GM18873 (cell line): ENCODE measurements at regions not wholly inside any gene's neighbourhood (a gene's known extent, or its start where the extent isn't known, plus 50 kb on each side); places are given as distances from the start of the nearest gene placed in this dataset.
A peak's percentile ranks its signal among the peaks of the same experiment; 100 is the strongest.

Experiments used
- ATAC-seq: cut with Tn5 transposase; IDR thresholded peaks from one replicate; pipeline ENCODE4 v1.9.1; 2021; ENCODE audit warnings: mild to moderate bottlenecking, moderate library complexity, moderate number of reproducible peaks; ENCODE audit not compliant: unreplicated experiment, low FRiP score

- ATAC-seq: no peak
These were observed 509.9 kb upstream of the VRK2 start for GRCh38 chr2:57536535-57537231.

DNA sequence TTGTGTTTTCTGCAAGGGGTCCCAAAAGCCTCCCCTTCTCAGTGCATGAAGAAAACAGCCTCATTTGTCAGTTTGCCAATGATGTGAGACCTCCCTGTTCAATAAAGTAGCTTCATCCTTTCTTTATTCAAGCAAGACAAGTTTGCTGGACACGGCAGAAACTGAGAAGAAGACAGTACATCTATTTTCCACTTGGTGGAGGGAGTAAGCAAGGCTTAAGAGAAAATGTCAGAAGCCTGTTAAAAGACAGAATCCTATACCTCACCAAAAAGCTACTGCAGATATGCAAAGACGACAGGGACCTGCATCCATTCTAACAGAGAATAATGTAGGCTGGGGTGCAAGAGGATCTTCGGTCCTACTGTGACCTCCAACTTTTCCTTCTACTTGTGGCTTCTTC lies 506.8 kb upstream of the VRK2 start:
- ATAC-seq: no peak

GRCh38 chr2:57542081-57542480 lies 504.5 kb upstream of the VRK2 start:
- ATAC-seq: no peak

DNA sequence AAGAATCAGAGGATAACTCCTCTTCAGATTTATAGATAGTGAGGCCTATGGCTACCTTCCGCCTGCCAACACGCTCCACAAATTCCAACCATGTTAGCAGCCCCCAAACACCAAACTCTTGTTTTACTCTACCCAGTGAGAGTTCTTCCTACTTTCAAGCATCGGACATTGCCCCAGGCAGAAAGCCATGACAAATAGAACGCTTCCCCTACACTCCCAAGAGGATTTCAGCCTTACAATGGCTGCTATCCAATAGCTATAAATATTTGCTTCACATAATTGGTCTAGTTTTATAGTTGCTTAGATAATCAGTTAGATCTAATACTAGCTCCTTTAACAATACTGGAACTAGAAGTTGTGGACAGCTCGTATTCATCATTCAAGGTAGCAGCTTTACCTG lies 503.4 kb upstream of the VRK2 start:
- ATAC-seq: no peak

- no peak for ATAC-seq
These were observed 502.0 kb upstream of the VRK2 start for GRCh38 chr2:57544624-57545023.

GRCh38 chr2:57546478-57546877 lies 500.1 kb upstream of the VRK2 start:
- no peak for ATAC-seq

- peak; percentile 57 for ATAC-seq
These were observed 496.9 kb upstream of the VRK2 start for GRCh38 chr2:57549642-57550102.

- ATAC-seq: no peak
These were observed 495.7 kb upstream of the VRK2 start for GRCh38 chr2:57550912-57551311.

DNA sequence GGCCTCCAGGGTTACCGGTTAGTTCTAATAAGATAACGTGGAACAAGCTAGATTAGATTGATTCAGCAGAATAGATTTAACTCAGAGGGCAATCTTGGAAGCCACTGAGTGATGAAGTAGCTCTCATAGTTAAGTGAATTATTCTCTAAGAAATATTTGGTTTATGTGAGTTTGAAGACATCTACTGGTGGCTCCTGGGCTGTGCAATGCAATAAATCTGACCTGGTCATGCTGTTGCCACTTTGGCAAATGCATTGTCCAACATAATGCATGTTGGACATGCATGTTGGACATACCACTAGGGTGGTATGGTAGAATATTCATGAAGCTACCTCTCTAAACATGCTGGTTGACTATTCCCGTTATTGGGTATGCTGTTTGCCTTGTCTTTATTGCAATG lies 493.7 kb upstream of the VRK2 start:
- no peak for ATAC-seq

- no peak for ATAC-seq
These were observed 492.3 kb upstream of the VRK2 start for GRCh38 chr2:57554348-57554747.

- no peak for ATAC-seq
These were observed 488.3 kb upstream of the VRK2 start for GRCh38 chr2:57558312-57558711.

DNA sequence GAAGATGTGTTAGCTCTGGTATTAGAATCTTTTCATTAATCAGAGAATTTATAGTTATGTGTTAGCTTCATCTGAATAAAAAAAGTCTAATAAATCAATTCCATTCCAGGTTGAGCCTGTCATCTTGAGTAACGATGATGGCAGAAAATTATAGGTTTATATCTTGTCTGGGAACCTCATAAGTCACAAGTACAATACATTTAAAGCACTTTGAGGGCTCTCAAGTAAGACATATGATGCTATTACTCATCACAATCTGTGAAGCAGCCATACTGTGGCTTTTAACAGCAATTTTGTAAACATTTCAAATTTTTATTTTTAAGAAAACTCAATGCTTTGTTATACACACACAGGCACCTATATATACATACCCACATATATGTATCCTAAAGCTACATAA lies 484.1 kb upstream of the VRK2 start:
- no peak for ATAC-seq

DNA sequence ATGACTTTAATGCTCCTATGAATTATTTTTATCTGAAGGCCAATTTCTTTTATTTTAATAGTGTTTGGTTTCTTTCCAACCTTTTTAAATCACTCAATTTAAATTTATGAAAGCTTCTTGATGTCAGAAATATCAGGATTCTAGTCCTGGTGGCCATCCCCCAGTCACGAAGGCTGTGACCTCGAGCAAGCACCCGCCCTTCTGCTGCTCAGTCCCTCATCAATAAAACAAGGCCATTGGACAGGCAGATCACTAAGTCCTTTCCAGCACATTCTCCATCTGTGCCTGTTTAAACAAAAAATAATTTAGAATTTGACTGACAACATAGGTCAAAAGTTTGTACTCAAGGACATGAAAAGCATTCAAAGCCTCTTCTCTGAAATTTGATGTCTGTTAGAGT lies 483.6 kb upstream of the VRK2 start:
- ATAC-seq: no peak

- no peak for ATAC-seq
These were observed 479.4 kb upstream of the VRK2 start for GRCh38 chr2:57567245-57567644.

DNA sequence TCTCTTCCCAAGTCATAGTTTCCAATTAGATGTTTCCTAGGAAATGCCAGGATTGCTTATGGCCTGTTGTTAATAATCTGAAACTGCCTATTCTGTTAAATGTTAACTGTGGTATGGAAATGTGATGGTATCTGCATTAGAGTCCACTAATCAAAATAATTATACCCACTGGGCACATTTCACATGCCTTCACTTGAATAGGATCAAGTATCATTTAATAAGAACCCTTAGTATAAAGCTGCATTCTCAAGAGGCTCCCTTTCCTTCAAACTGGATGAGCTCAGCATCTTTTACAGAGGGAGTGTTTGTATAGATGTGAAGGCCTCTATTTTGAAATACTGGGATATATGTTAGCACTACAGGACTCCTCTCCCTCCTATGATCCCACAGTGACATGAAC lies 477.2 kb upstream of the VRK2 start:
- no peak for ATAC-seq

GRCh38 chr2:57570961-57571360 lies 475.6 kb upstream of the VRK2 start:
- no peak for ATAC-seq

DNA sequence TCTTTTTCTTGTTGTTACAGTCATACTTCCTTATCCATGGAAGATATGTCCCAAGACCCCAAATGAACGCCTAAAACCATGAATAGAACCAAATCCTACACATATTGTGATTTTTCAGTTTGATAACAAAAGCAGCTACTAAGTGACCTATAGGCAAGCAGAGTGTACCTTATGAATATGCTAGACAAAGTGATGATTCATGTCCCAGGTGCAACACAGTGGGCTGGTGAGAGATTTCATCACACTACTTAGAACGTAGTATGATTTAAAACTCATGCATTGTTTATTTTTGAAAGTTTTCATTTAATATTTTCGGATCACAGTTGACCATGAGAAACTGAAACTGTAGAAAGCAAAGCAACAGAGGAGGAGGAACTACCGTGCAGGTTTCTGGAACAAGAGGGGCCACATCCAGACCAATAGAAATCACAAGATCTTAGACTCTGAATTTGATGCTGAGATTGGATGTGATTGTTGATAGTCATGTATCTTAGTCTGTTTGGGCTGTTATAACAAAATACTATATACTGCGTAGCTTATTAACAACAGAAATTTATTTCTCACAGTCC lies 470.8 kb upstream of the VRK2 start:
- no peak for ATAC-seq

DNA sequence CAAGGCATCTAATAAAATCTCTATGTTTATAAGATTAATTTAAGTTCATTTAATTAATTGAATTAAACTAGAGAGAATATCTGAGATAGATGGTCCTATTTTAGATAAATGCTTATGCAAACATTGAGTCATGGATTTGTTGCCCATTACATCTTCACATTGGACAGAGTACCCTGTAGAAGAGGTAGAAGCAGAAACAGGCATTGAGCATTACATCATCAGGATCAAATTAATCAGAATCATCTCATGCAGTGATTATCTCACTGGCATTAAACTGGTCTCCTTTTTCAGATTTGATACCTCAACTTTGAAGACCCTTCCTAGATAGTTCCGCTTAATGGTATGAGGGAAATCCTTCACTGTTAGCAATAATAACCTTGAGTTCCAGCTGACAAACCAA lies 469.6 kb upstream of the VRK2 start:
- no peak for ATAC-seq

- ATAC-seq: no peak
These were observed 448.7 kb upstream of the VRK2 start for GRCh38 chr2:57597940-57598339.

DNA sequence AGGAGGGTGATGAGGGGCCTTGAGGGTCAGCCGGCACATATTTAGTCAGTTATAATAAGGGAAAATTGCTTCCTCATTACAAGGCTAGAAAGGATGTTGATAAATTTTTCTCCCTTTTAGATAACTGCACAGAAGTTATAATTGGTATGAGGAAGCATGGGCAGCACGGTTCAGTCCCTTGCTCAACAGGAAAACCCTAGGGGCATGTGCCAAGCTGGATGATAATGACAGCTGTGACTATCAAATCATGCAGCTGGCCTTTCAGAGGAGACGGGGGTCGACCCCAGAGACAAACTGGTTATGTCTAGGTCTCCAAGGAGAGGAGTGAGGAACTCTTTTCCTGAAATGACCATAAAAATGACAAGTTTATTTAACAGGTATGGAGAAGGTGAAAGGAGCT lies 448.1 kb upstream of the VRK2 start:
- no peak for ATAC-seq

- no peak for ATAC-seq
These were observed 443.9 kb upstream of the VRK2 start for GRCh38 chr2:57602733-57603132.

DNA sequence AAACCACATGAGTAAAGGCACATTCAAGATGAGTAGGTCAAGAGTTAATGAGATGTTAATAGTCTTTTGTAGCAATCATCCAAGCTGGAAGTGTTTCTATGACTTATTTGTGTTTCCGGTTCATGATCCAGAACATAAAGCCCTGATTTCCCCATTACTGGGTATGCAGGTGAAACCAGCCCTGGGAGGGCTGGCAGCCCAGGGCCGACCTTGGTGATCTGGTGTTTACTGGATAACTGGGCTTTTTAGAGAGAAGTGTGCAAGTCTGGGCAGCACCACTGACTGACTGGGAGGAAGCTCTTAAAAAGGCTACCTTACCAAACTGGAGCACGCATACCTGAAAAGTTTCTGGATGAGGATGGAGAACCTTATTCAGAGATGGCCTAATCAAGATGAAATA lies 431.6 kb upstream of the VRK2 start:
- no peak for ATAC-seq
